Thoracic aorta (tissue), 2 donors: ENCODE measurements at regions not wholly inside any gene's neighbourhood (a gene's known extent, or its start where the extent isn't known, plus 50 kb on each side); places are given as distances from the start of the nearest gene placed in this dataset.

Source experiments
- ATAC-seq: fragments of 150-250 bp; one replicate; pipeline ENCODE4 v1.8.0; 2017; ENCODE audit warnings: low read depth; ENCODE audit not compliant: insufficient number of reproducible peaks, low FRiP score
- DNase-seq: peaks from one replicate; pipeline ENCODE4 v3.0.0-alpha.2; 2020; ENCODE audit warnings: low spot score
- H3K27ac ChIP-seq, 2 donors: fragments of 200-600 bp; sonication (generic); 1 replicate in 1 of 2; 2 replicates in 1 of 2; pipeline ENCODE4 v1.5.1; 2016; ENCODE audit warnings: mild to moderate bottlenecking in 2 of 2, moderate library complexity in 2 of 2
- H3K27me3 ChIP-seq: fragments of 200-600 bp; sonication (generic); replicated peaks from 2 replicates; pipeline ENCODE4 v1.6.0; 2016; ENCODE audit warnings: mild to moderate bottlenecking; ENCODE audit not compliant: insufficient read depth
- H3K36me3 ChIP-seq: fragments of 200-600 bp; sonication (generic); one replicate; pipeline ENCODE4 v1.5.1; 2016
- H3K4me1 ChIP-seq, 2 donors: fragments of 200-600 bp; sonication (generic); 1 replicate in 1 of 2; 2 replicates in 1 of 2; pipeline versions ENCODE4 v1.5.1 to v1.6.0; 2016; ENCODE audit warnings: low read depth in 2 of 2, mild to moderate bottlenecking in 1 of 2; ENCODE audit not compliant: control insufficient read depth in 1 of 2
- H3K4me3 ChIP-seq: fragments of 200-600 bp; sonication (generic); 2 replicates; pipeline ENCODE4 v1.5.1; 2016; ENCODE audit warnings: mild to moderate bottlenecking
- H3K9me3 ChIP-seq: fragments of 200-600 bp; sonication (generic); 2 replicates; pipeline ENCODE4 v1.5.1; 2016
- CTCF ChIP-seq: fragments of 200-600 bp; sonication (generic); IDR thresholded peaks from one replicate; pipeline ENCODE4 v1.5.1; 2019; ENCODE audit warnings: antibody characterized with exemption

GRCh38 chr7:124168616-124169015 is 135.7 kb upstream of the TMEM229A start:
- ATAC-seq (no peak), DNase-seq (no peak)
- Histone ChIP-seq H3K27me3 (no peaks in the 10 kb centered on the region), H3K36me3 (no peaks in the 10 kb centered on the region), H3K27ac (no peak overlapping the region), H3K4me1 (no peaks in the 10 kb centered on the region), H3K9me3 (no peaks in the 10 kb centered on the region), H3K4me3 (no peak overlapping the region)
- no peak for TF ChIP-seq CTCF

DNA sequence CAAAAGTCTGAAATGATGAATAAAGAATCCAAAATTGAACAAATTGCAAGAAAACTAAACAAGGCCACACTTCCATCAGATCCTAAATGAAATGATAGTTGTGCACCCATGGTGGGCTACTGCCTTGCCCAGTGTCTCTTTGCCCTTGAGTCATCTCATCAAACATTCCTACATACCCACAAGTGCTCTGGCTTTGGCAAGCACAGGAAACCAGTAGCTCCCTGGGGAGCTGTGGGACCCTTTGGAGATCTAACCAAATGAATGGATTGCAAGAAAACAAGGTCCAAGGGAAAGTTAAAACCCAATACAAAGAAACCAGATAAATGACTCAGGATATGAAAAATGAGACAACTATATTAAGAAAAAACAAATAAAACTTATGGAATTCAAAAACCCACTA is 129.8 kb upstream of the TMEM229A start:
- Histone ChIP-seq H3K9me3 (no peaks in the 10 kb centered on the region), H3K4me3 (no peak overlapping the region), H3K27me3 (no peaks in the 10 kb centered on the region), H3K27ac (no peak overlapping the region), H3K4me1 (no peaks in the 10 kb centered on the region), H3K36me3 (no peaks in the 10 kb centered on the region)
- DNase-seq (no peak), ATAC-seq (no peak)
- TF ChIP-seq CTCF: no peak

- no peaks in the 10 kb centered on the region for H3K27me3 ChIP-seq
- no peak overlapping the region for H3K27ac ChIP-seq
- no peak for TF ChIP-seq CTCF
- ATAC-seq: no peak
- H3K36me3 ChIP-seq: no peaks in the 10 kb centered on the region
- no peak for DNase-seq
- no peaks in the 10 kb centered on the region for H3K9me3 ChIP-seq
- no peak overlapping the region for H3K4me3 ChIP-seq
- peaks cover 5 to 16% of the 10 kb centered on the region in 2 donors for H3K4me1 ChIP-seq
Measured at GRCh38 chr7:124155432-124156022, 122.7 kb upstream of the TMEM229A start.

DNA sequence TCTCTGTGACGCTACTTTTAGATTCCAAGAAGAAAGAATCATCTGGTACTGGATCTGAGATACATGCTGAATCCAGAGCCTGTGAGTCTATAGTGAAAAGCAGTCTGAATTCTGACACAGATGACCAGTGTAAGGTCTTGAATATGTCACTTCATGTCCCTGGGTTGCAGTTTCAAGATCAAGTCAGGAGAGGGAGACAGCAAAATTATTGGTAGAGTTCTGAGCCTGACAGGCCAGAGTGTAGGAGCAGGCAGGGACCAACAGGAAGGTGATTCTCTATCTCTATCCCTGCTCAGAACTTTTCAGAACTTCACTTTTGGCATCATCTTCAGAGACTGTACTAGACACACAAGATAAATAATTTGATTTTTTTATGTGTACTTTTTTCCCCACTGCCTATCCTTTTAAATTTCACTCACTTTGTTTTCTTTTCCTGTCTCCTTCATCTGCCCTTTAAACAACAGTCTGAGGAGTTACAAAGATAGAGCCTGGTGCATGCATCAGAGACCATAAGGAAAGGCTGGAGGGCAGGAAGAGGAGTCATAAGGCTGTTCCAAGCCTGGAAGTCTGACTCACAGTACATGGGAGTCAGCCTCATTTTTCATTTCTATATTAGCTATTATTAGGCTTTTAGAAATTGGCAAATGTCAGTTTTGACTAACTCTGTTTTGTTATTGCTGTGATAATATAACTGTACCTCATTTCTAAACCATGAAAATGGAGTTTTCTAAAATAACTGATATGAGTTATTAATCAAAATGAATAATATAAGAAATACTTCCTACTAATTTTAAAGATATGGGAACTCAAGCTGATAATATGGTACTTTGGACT is 120.2 kb upstream of the TMEM229A start:
- Histone ChIP-seq H3K4me1 (peaks cover 5 to 16% of the 10 kb centered on the region in 2 donors), H3K9me3 (no peaks in the 10 kb centered on the region), H3K36me3 (no peaks in the 10 kb centered on the region), H3K27ac (peak overlapping the region in 1 of 2 donors; percentile 41), H3K27me3 (no peaks in the 10 kb centered on the region), H3K4me3 (no peak overlapping the region)
- no peak for TF ChIP-seq CTCF
- ATAC-seq (no peak), DNase-seq (no peak)

DNA sequence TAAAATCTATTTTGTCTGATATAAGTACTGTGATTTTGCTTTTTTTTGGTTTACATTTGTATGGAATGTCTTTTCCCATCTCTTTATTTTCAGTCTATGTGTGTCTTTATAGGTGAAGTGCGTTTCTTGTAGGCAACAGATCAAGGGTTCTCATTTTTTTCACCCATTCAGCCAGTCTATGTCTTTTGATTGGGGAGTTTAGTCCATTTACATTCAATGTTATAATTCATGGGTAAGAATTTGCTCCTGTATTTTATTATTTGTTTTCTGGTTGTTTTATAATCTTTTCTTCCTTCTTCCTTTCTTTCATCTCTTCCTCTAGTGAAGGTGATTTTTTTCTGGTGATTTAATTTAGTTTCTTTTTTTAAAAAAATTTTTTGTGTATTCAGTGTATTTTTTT is 104.8 kb upstream of the TMEM229A start:
- Histone ChIP-seq H3K36me3 (no peaks in the 10 kb centered on the region), H3K27me3 (no peaks in the 10 kb centered on the region), H3K4me1 (no peaks in the 10 kb centered on the region), H3K9me3 (no peaks in the 10 kb centered on the region), H3K27ac (no peak overlapping the region), H3K4me3 (no peak overlapping the region)
- ATAC-seq: no peak
- TF ChIP-seq CTCF: no peak
- no peak for DNase-seq
